HepG2 (cell line): ENCODE measurements at regions not wholly inside any gene's neighbourhood (a gene's known extent, or its start where the extent isn't known, plus 50 kb on each side); places are given as distances from the start of the nearest gene placed in this dataset.
A peak's percentile ranks its signal among the peaks of the same experiment; 100 is the strongest.

Experiments used
- ATRX ChIP-seq: sonication (generic); formaldehyde crosslinking; IDR thresholded peaks from 2 replicates; pipeline ENCODE4 v1.4.0; 2020; ENCODE audit warnings: missing genetic modification reagents, borderline replicate concordance
- EP300 ChIP-seq, 3 experiments: sonication (generic) in 1 of 3; formaldehyde crosslinking in 1 of 3; IDR thresholded peaks; 2 replicates each; pipeline versions ENCODE4 v1.5.1 to v1.6.1; 2011 to 2020; ENCODE audit warnings: low read depth in 2 of 3, low read length in 2 of 3, borderline replicate concordance in 1 of 3, improper control_type of control experiment in 1 of 3, mild to moderate bottlenecking in 1 of 3, missing genetic modification reagents in 1 of 3, moderate library complexity in 1 of 3
- ESRRA ChIP-seq: sonication (generic); formaldehyde crosslinking; IDR thresholded peaks from 2 replicates; pipeline ENCODE4 v1.5.1; 2020; ENCODE audit warnings: mild to moderate bottlenecking, low read depth, missing genetic modification reagents
- GATA4 ChIP-seq: sonication (generic); IDR thresholded peaks from 2 replicates; pipeline ENCODE4 v1.6.1; 2016; ENCODE audit warnings: antibody characterized with exemption, low read depth, borderline replicate concordance
- GATAD2A ChIP-seq: IDR thresholded peaks from 2 replicates; pipeline ENCODE4 v1.6.1; 2016
- GPN1 ChIP-seq: sonication (generic); formaldehyde crosslinking; IDR thresholded peaks from 2 replicates; pipeline ENCODE4 v1.5.1; 2020; ENCODE audit warnings: missing genetic modification reagents, borderline replicate concordance
- TRAFD1 ChIP-seq: sonication (generic); formaldehyde crosslinking; IDR thresholded peaks from 2 replicates; pipeline ENCODE4 v1.5.1; 2020; ENCODE audit warnings: missing genetic modification reagents, mild to moderate bottlenecking, borderline replicate concordance
- ZBTB10 ChIP-seq: sonication (generic); formaldehyde crosslinking; IDR thresholded peaks from 2 replicates; pipeline ENCODE4 v1.4.0; 2020; ENCODE audit warnings: missing genetic modification reagents, borderline replicate concordance
- ZBTB8A ChIP-seq: sonication (generic); formaldehyde crosslinking; IDR thresholded peaks from 2 replicates; pipeline ENCODE4 v1.4.0; 2020; ENCODE audit warnings: mild to moderate bottlenecking, low read depth, missing genetic modification reagents, borderline replicate concordance
- ZEB1 ChIP-seq: IDR thresholded peaks from 2 replicates; pipeline ENCODE4 v1.6.1; 2012; ENCODE audit warnings: mild to moderate bottlenecking, low read depth, inconsistent platforms; ENCODE audit not compliant: insufficient replicate concordance
- ZFP91 ChIP-seq: sonication (generic); formaldehyde crosslinking; IDR thresholded peaks from 2 replicates; pipeline ENCODE4 v1.9.0; 2022; ENCODE audit warnings: missing genetic modification reagents, mild to moderate bottlenecking, borderline replicate concordance
- ZFY ChIP-seq: sonication (generic); formaldehyde crosslinking; IDR thresholded peaks from 2 replicates; pipeline ENCODE4 v1.4.0; 2020; ENCODE audit warnings: missing genetic modification reagents
- ZNF136 ChIP-seq: sonication (generic); formaldehyde crosslinking; IDR thresholded peaks from 2 replicates; pipeline ENCODE4 v1.8.1; 2022; ENCODE audit warnings: low read depth, mild to moderate bottlenecking, moderate library complexity, missing genetic modification reagents
- ZNF510 ChIP-seq: sonication (generic); formaldehyde crosslinking; IDR thresholded peaks from 2 replicates; pipeline ENCODE4 v1.4.0; 2020; ENCODE audit warnings: low read depth, mild to moderate bottlenecking, missing genetic modification reagents
- ZSCAN20 ChIP-seq: sonication (generic); formaldehyde crosslinking; IDR thresholded peaks from 2 replicates; pipeline ENCODE4 v1.4.0; 2020; ENCODE audit warnings: missing genetic modification reagents, mild to moderate bottlenecking, borderline replicate concordance

GRCh38 chr2:41840702-41841551 lies 206.9 kb upstream of the PKDCC start (continued):
- TF ChIP-seq ZFY (CRISPR knock-in tag) (peak; percentile 81), ZFP91 (CRISPR knock-in tag) (peak; percentile 87), ATRX (no peak), GATA4 (0 out of 2 replicates have a peak, but pooled peaks have one; percentile 14), TRAFD1 (CRISPR knock-in tag) (peak; percentile 89; the same call in 1 of the 2 replicates), ZSCAN20 (CRISPR knock-in tag) (no peak), GPN1 (CRISPR knock-in tag) (peak; percentile 32; the same call in 1 of the 2 replicates), ZNF136 (peak; percentile 67; the same call in 1 of the 2 replicates), ZNF510 (CRISPR knock-in tag) (no peak; the same call in 1 of the 2 replicates), GATAD2A (CRISPR knock-in tag) (peak; percentile 84), ZEB1 (no peak), ZBTB8A (no peak), EP300 (IDR thresholded peaks at IDR 0.05; ENCODE audit: low read depth in 2 of 2, low read length in 2 of 2) (peak; percentile 50 to 54; a peak in 2 of 4 replicates), EP300 (CRISPR knock-in tag; IDR thresholded peaks at IDR 0.05; ENCODE audit: borderline replicate concordance) (no peak; the same call in 1 of the 2 replicates), ESRRA (peak; percentile 64), ZBTB10 (CRISPR knock-in tag) (no peak; the same call in 1 of the 2 replicates)
